ENCODE measurements at regions not wholly inside any gene's neighbourhood (a gene's known extent, or its start where the extent isn't known, plus 50 kb on each side); places are given as distances from the start of the nearest gene placed in this dataset.
"Not testable (repeated sequence)": the region's sequence is repeated elsewhere in the genome, so short reads cannot be mapped to it uniquely, and the experiment has no call there.

GRCh38 chr7:27412164-27412563 is 169.6 kb downstream of the EVX1 start:
- DNase-seq (ENCODE audit: low read depth): no peak

GRCh38 chr7:27418541-27418940 is 175.9 kb downstream of the EVX1 start:
- no peak for DNase-seq (ENCODE audit: low read depth)

- DNase-seq (ENCODE audit: low read depth): no peak
Measured at GRCh38 chr7:27419581-27420177, 177.1 kb downstream of the EVX1 start.

GRCh38 chr7:27420702-27421101 is 178.1 kb downstream of the EVX1 start:
- DNase-seq (ENCODE audit: low read depth): no peak

- DNase-seq (ENCODE audit: low read depth): peak; percentile 3
Measured at GRCh38 chr7:27423290-27423689, 180.7 kb downstream of the EVX1 start.

GRCh38 chr7:27423821-27424220 is 181.2 kb downstream of the EVX1 start:
- DNase-seq (ENCODE audit: low read depth): no peak

GRCh38 chr7:27424231-27424630 is 181.6 kb downstream of the EVX1 start:
- DNase-seq (ENCODE audit: low read depth): no peak

- no peak for DNase-seq (ENCODE audit: low read depth)
Measured at GRCh38 chr7:27424749-27425148, 182.1 kb downstream of the EVX1 start.

GRCh38 chr7:27427416-27427815 is 184.8 kb downstream of the EVX1 start:
- DNase-seq (ENCODE audit: low read depth): no peak

- no peak for DNase-seq (ENCODE audit: low read depth)
Measured at GRCh38 chr7:27430105-27430504, 187.5 kb downstream of the EVX1 start.

GRCh38 chr7:27431465-27431864 is 188.9 kb downstream of the EVX1 start:
- DNase-seq (ENCODE audit: low read depth): no peak

- no peak for DNase-seq (ENCODE audit: low read depth)
Measured at GRCh38 chr7:27433581-27433980, 191.0 kb downstream of the EVX1 start.

GRCh38 chr7:27434756-27435400 is 192.3 kb downstream of the EVX1 start:
- DNase-seq (ENCODE audit: low read depth): peak; percentile 47

- peak; percentile 73 for DNase-seq (ENCODE audit: low read depth)
Measured at GRCh38 chr7:27435461-27435860, 192.9 kb downstream of the EVX1 start.

GRCh38 chr7:27438881-27439589 is 196.4 kb downstream of the EVX1 start:
- no peak for DNase-seq (ENCODE audit: low read depth)

GRCh38 chr7:27442455-27442854 is 199.9 kb downstream of the EVX1 start:
- peak; percentile 38 for DNase-seq (ENCODE audit: low read depth)

GRCh38 chr7:27449046-27449445 is 206.4 kb downstream of the EVX1 start:
- not testable (repeated sequence) for DNase-seq (ENCODE audit: low read depth)

GRCh38 chr7:27453702-27454405 is 208.8 kb downstream of the HIBADH start:
- DNase-seq (ENCODE audit: low read depth): peak; percentile 77

GRCh38 chr7:27457120-27457519 is 205.6 kb downstream of the HIBADH start:
- not testable (repeated sequence) for DNase-seq (ENCODE audit: low read depth)

GRCh38 chr7:27457603-27458565 is 204.8 kb downstream of the HIBADH start:
- not testable (repeated sequence) for DNase-seq (ENCODE audit: low read depth)

GRCh38 chr7:27459021-27459730 is 203.5 kb downstream of the HIBADH start:
- no peak for DNase-seq (ENCODE audit: low read depth)

Data from iris pigment epithelial cell (primary cell).